ENCODE measurements at regions not wholly inside any gene's neighbourhood (a gene's known extent, or its start where the extent isn't known, plus 50 kb on each side); places are given as distances from the start of the nearest gene placed in this dataset.
"Not testable (repeated sequence)": the region's sequence is repeated elsewhere in the genome, so short reads cannot be mapped to it uniquely, and the experiment has no call there.

GRCh38 chr15:66864086-66864830 lies 162.2 kb downstream of the SMAD6 start:
- DNase-seq (ENCODE audit: low read depth in 4 of 4, low spot score in 3 of 4) = no peak

- no peak for DNase-seq (ENCODE audit: low read depth in 4 of 4, low spot score in 3 of 4)
These were observed 162.8 kb downstream of the SMAD6 start for GRCh38 chr15:66864871-66865281.

- no peak for DNase-seq (ENCODE audit: low read depth in 4 of 4, low spot score in 3 of 4)
These were observed 163.9 kb downstream of the SMAD6 start for GRCh38 chr15:66865622-66866611.

- no peak for DNase-seq (ENCODE audit: low read depth in 4 of 4, low spot score in 3 of 4)
These were observed 164.6 kb downstream of the SMAD6 start for GRCh38 chr15:66866656-66867055.

GRCh38 chr15:66868918-66869317 lies 166.9 kb downstream of the SMAD6 start:
- no peak for DNase-seq (ENCODE audit: low read depth in 4 of 4, low spot score in 3 of 4)

GRCh38 chr15:66870880-66871388 lies 168.9 kb downstream of the SMAD6 start:
- no peak for DNase-seq (ENCODE audit: low read depth in 4 of 4, low spot score in 3 of 4)

- no peak for DNase-seq (ENCODE audit: low read depth in 4 of 4, low spot score in 3 of 4)
These were observed 170.4 kb downstream of the SMAD6 start for GRCh38 chr15:66872405-66872804.

- DNase-seq (ENCODE audit: low read depth in 4 of 4, low spot score in 3 of 4) = not testable (repeated sequence)
These were observed 171.3 kb downstream of the SMAD6 start for GRCh38 chr15:66873331-66873730.

GRCh38 chr15:66873856-66874255 lies 171.8 kb downstream of the SMAD6 start:
- DNase-seq (ENCODE audit: low read depth in 4 of 4, low spot score in 3 of 4) = no peak

GRCh38 chr15:66875588-66876420 lies 173.8 kb downstream of the SMAD6 start:
- no peak for DNase-seq (ENCODE audit: low read depth in 4 of 4, low spot score in 3 of 4)

GRCh38 chr15:66876421-66876730 lies 174.3 kb downstream of the SMAD6 start:
- no peak for DNase-seq (ENCODE audit: low read depth in 4 of 4, low spot score in 3 of 4)

- DNase-seq (ENCODE audit: low read depth in 4 of 4, low spot score in 3 of 4) = no peak
These were observed 174.9 kb downstream of the SMAD6 start for GRCh38 chr15:66876731-66877476.

- no peak for DNase-seq (ENCODE audit: low read depth in 4 of 4, low spot score in 3 of 4)
These were observed 175.6 kb downstream of the SMAD6 start for GRCh38 chr15:66877477-66878271.

- DNase-seq (ENCODE audit: low read depth in 4 of 4, low spot score in 3 of 4) = no peak
These were observed 176.7 kb downstream of the SMAD6 start for GRCh38 chr15:66878761-66879160.

- DNase-seq (ENCODE audit: low read depth in 4 of 4, low spot score in 3 of 4) = no peak
These were observed 177.7 kb downstream of the SMAD6 start for GRCh38 chr15:66879531-66880368.

GRCh38 chr15:66880380-66881155 lies 178.5 kb downstream of the SMAD6 start:
- DNase-seq (ENCODE audit: low read depth in 4 of 4, low spot score in 3 of 4) = no peak

GRCh38 chr15:66881173-66881905 lies 179.3 kb downstream of the SMAD6 start:
- DNase-seq (ENCODE audit: low read depth in 4 of 4, low spot score in 3 of 4) = no peak
